GM11168 (cell line): ENCODE measurements at regions not wholly inside any gene's neighbourhood (a gene's known extent, or its start where the extent isn't known, plus 50 kb on each side); places are given as distances from the start of the nearest gene placed in this dataset.

Source experiments
- in situ Hi-C: fragments of 300-500 bp; cut with MboI; formaldehyde crosslinking; loops from one replicate; pipeline ENCODE4 v1.12.0; 2022; ENCODE audit warnings: low sequenced_read_pairs; ENCODE audit not compliant: unreplicated experiment

- in situ Hi-C loops: no loop called here
These were observed 52.3 kb upstream of the KIAA1217 start for GRCh38 chr10:24156686-24157085.

DNA sequence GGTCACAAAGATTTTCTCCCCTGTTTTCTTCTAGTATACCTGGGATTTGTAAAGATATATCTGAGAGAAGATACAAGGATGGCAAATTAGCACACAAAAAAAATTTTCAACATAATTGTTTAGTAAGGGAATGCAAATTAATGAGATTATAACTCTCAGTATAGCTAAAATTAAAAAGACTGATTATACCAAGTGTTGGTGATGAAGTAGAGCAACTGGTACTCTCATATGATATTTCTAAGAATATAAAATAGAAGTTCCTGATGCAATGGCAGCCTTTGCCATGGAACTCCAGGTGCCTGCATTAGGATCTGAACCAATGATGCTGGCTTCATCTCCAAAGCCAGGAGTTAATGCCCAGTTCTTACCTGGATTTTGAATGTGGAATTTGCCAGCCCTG is 51.4 kb upstream of the KIAA1217 start:
- in situ Hi-C loops: no loop called here
